ENCODE measurements at regions not wholly inside any gene's neighbourhood (a gene's known extent, or its start where the extent isn't known, plus 50 kb on each side); places are given as distances from the start of the nearest gene placed in this dataset.

DNA sequence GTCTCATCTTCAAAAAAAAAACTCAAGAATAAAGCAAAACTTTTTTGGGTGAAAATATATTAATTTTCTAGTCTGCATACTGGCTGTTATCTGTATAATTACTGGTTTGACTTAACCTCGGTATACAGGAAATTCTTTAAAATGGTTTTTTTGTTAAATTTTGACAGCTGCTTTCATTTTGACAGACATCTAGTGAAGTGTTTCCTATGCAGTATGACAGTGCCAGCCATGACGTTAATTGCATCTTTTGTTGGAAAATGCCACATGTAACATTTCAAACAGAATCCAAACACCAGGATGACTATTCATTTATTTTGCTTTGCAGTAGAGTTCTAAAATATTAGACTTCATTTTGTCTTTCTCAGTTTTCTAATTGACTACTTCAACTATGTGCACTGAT is 460.4 kb downstream of the NXPH1 start:
- no peak for TF ChIP-seq CTCF (IDR thresholded peaks at IDR 0.05; ENCODE audit: insufficient read depth, low read length)
- no peak for DNase-seq (ENCODE audit: low read depth)
- no peak overlapping the region for H3K4me3 ChIP-seq (ENCODE audit: low read depth, low read length)

GRCh38 chr7:8906396-8907075 is 473.1 kb downstream of the NXPH1 start:
- H3K4me3 ChIP-seq (ENCODE audit: low read depth, low read length), result no peak overlapping the region
- TF ChIP-seq CTCF (IDR thresholded peaks at IDR 0.05; ENCODE audit: insufficient read depth, low read length), result no peak
- DNase-seq (ENCODE audit: low read depth), result no peak

DNA sequence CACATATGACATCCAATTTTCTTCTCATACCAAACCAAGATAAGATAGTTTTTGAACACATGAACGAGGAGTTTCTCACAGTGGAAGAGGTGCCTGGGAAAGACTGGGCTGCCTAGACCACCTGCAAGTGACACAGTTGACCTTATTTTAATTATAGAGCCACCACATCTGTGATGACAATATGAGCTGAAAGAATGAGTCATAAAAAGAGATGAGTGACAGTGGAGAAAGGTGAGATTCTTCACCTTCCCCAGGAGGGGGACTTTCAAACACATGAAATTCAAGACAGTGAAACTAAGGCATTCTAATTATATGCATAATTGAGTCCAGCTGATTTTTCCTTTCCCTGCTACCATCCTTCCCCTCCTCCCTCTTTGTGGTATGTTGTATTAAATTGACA is 475.5 kb downstream of the NXPH1 start:
- TF ChIP-seq CTCF (IDR thresholded peaks at IDR 0.05; ENCODE audit: insufficient read depth, low read length), result no peak
- no peak for DNase-seq (ENCODE audit: low read depth)
- H3K4me3 ChIP-seq (ENCODE audit: low read depth, low read length), result no peak overlapping the region

DNA sequence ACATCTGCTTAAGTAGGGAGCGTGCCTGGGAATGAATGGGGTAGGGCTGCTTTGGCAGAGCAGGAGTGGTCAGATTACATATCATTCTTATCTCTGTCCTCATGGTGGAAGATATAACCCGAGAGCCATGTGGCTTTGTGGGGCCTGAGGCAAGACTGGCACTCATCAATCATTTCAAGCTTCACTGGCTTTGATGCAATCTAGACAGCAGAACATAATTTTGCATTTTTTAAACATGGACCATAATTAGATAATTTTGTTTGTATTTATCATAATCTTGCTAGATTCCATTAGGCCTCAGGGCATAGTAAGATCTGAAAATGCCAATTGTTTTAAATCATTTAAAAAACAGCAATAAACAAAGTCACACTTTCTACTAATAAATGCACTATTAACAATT is 480.3 kb downstream of the NXPH1 start:
- H3K4me3 ChIP-seq (ENCODE audit: low read depth, low read length), result no peak overlapping the region
- no peak for DNase-seq (ENCODE audit: low read depth)
- no peak for TF ChIP-seq CTCF (IDR thresholded peaks at IDR 0.05; ENCODE audit: insufficient read depth, low read length)

GRCh38 chr7:8921807-8922206 is 488.4 kb downstream of the NXPH1 start:
- H3K4me3 ChIP-seq (ENCODE audit: low read depth, low read length), result no peak overlapping the region
- no peak for DNase-seq (ENCODE audit: low read depth)
- no peak for TF ChIP-seq CTCF (IDR thresholded peaks at IDR 0.05; ENCODE audit: insufficient read depth, low read length)

- DNase-seq (ENCODE audit: low read depth), result no peak
- no peak for TF ChIP-seq CTCF (IDR thresholded peaks at IDR 0.05; ENCODE audit: insufficient read depth, low read length)
- no peak overlapping the region for H3K4me3 ChIP-seq (ENCODE audit: low read depth, low read length)
These were observed 489.3 kb downstream of the NXPH1 start for GRCh38 chr7:8922726-8923125.
